ENCODE measurements at regions not wholly inside any gene's neighbourhood (a gene's known extent, or its start where the extent isn't known, plus 50 kb on each side); places are given as distances from the start of the nearest gene placed in this dataset.

GRCh38 chr5:124456249-124456648 is 290.2 kb downstream of the ZNF608 start:
- no peak for DNase-seq

DNA sequence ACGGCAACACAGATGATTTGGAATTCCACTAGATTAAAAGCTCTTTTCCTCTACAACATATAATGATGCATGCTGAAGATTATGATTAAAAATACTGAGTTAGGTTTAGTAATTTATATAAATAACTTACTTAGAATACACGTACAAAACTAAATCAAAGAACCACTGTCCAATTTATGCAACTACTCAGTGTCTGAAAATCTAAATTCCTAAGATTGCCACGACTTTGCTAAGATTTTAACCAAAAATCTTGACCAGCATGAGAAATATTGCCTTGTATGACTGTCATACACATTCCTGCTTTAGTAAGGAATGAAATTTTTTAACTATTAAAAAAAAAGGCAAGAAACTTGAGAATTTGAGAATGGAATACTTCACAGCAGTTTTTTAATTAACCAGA is 292.4 kb downstream of the ZNF608 start:
- no peak for DNase-seq

DNA sequence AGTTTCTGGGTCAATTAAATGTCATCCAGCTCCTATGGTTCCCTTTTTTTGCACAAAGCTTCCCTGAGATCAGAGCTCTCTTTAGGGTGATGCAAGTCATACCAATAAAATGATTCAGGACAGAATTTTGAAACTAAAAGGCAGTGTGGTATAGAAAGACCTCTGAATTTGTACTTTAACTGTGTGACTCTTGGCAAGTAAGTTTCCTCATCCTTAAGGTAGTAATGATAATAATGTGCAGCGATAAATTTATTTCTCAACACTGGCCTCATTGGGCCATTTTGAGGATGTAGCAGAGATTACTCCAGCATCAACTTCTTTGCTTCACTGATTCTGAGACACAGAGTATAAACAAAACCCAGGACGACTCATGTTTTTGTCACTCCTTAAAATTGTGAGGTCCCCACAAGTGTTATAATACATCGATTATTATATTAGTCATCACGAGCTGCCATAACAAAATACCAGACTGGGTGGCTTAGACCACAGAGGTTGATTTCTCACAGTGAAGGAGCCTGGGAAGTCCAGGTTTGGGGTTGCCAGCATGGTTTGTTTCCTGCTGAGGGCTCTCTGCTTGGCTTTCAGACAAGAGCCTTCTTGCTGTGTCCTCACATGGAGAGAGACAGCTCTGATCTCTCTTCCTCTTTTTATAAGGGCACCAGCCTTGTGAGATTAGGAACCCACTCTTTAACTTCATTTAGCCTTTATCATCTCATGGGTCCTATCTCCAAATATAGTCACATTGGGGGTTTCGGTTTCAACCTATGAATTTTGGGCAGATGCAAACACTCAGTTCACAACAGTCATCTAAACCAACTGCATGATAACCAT is 293.0 kb downstream of the ZNF608 start:
- DNase-seq: no peak

GRCh38 chr5:124452412-124452811 is 294.0 kb downstream of the ZNF608 start:
- DNase-seq: no peak

- DNase-seq: no peak
Measured at GRCh38 chr5:124451721-124452383, 294.6 kb downstream of the ZNF608 start.

DNA sequence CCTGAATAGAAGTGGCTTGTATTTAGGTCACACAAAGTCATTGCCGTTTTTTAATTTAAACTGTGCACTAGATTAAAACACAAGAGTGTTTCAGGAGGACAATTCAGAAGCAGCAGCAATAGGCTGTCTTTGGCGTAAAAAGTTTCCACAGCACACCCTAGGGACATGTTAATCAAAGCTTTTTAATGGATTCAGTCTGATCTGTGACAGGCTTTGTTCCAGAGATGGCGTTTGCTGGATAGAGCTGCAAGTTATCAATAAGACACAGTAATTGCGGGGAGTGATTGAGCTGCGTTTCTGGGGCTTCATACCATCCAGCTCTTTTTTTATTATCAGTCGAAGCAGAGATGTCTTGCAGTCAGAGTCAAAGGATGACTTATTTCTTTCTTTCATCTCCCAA is 300.3 kb downstream of the ZNF608 start:
- no peak for DNase-seq

GRCh38 chr5:124445070-124445619 is 301.3 kb downstream of the ZNF608 start:
- DNase-seq: no peak

GRCh38 chr5:124444147-124444775 is 302.2 kb downstream of the ZNF608 start:
- no peak for DNase-seq

GRCh38 chr5:124440471-124440870 is 306.0 kb downstream of the ZNF608 start:
- no peak for DNase-seq

DNA sequence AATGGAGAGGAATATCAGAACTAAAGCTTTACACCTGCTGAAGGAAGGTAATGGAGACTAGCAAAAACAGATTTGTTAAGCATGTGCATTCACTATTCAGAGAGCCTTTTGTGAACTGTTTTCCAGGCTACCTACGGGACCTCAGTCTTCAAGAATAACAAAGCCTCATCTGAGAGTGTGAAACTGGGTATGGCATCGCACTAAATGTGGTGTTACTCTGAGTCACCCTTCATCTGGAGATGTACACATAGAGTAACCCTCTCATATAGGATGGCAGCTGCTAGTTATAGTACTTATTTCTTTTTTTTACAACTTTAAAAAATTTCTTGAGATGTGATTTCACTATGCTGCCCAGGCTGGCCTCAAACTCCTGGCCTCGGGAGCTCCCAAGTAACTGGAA is 306.8 kb downstream of the ZNF608 start:
- no peak for DNase-seq

DNA sequence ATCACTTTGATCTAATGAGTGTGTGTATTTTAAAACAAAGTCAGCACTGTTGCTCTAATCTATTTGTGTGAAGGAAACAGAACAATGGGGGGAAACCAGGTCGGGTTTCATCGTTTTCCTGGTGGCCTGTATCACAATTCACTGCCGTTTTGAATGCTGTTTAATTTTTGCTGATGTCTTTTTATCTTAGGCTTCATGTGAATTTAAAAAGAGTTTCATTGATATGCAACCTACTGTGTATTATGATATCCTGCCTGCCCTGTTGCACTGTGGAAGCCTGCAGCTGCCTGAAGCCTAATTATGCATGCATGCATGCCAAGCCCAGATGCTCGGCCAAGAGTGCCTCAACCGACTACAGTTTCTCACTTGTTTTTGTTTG is 307.5 kb downstream of the ZNF608 start:
- DNase-seq: no peak

DNA sequence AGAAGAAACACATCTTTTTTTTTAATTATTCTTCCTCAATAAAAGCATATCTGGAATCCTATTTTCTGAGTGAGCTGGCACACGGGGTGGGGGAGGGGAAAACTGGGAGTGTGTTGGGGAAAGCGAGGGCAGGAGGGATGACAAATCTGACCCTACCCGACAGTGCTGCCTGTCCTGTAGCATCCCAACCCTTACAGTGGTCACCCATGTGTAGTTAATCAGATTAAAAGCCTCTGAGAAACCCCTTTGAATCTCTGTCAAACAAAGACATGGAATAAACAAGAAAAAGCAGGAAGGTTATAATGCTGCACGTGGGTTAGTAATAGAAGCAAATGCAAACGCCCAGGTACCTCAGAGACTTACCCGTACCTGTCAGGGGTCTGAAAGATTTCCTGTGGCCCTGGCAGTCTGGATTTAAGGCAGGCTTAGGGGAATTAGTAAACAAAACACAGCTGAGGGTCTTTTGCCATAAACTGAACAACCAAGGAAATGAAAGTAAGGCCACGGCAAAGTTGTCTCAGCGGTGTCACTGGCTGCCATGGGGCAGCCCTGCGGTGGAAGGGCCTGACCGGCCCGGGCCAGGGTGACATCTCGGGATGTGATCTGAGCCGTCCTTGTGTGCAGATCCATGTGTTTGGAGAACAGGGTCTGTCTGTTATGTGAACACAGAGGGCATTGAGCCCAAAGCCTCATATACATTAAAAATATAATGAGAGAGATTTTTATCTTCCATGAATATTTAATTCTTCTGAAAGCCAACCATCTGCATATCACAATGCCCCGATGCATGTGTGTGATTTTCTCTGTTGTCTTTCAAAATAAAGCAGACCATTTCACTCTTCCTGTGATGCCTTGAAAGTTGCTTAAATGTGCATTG is 308.2 kb downstream of the ZNF608 start:
- DNase-seq: no peak

GRCh38 chr5:124436294-124436693 is 310.1 kb downstream of the ZNF608 start:
- no peak for DNase-seq

- no peak for DNase-seq
Measured at GRCh38 chr5:124433170-124433569, 313.3 kb downstream of the ZNF608 start.

- DNase-seq: no peak
Measured at GRCh38 chr5:124421584-124421983, 324.9 kb downstream of the ZNF608 start.

GRCh38 chr5:124420952-124421351 is 325.5 kb downstream of the ZNF608 start:
- no peak for DNase-seq

GRCh38 chr5:124419531-124419930 is 326.9 kb downstream of the ZNF608 start:
- DNase-seq: no peak

GRCh38 chr5:124418390-124418789 is 328.0 kb downstream of the ZNF608 start:
- no peak for DNase-seq

- DNase-seq: no peak
Measured at GRCh38 chr5:124417196-124417595, 329.2 kb downstream of the ZNF608 start.

DNA sequence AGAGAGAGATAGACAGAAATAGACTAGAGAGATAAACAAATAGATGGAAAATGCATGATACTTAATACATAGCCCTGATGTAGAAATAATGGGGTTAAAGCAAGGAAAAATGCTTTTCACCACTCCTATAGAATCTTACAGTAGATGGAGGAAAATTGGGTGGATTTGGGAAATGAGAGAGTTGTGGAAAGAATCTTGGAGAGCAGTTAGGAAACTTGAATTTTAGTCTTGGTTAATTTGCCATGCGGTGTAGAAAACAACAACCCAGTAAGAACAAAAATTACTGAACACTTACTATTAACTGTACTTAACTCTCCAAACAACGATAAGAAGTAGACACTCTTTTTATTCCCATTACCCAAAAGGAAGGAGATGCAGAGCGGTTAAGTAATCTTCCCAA is 329.8 kb downstream of the ZNF608 start:
- DNase-seq: no peak

DNA sequence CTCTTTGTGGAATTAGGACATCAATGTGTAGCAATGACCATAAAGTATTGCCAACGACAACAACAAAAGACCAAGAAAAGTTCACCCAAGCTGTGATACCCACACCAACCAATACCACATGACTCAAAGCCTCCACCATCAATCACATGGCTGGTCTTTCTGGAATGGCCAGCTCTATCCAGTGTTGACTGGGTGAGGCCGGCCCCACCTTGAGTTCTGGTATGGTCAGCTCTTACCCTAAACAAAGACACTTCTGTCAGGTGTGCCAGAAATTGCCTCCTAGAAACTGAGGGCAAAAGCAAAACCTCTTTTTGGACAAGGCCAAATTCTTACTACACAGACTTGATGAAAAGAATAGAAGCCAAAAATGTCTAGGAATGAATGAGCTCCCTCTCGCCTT is 331.5 kb downstream of the ZNF608 start:
- no peak for DNase-seq

GRCh38 chr5:124410539-124411488 is 335.6 kb downstream of the ZNF608 start:
- DNase-seq: no peak

All from SIG-M5 (cell line).